K562 (cell line): ENCODE measurements at regions not wholly inside any gene's neighbourhood (a gene's known extent, or its start where the extent isn't known, plus 50 kb on each side); places are given as distances from the start of the nearest gene placed in this dataset.

Source experiments
- EHMT2 ChIP-seq: fragments of 450-650 bp; IDR thresholded peaks from 2 replicates; pipeline ENCODE4 v1.6.1; 2018; ENCODE audit warnings: antibody characterized with exemption
- HDGF ChIP-seq: fragments of 450-650 bp; IDR thresholded peaks from 2 replicates; pipeline ENCODE4 v1.6.1; 2016
- NFXL1 ChIP-seq: fragments of 450-650 bp; formaldehyde crosslinking; IDR thresholded peaks from 2 replicates; pipeline ENCODE4 v1.4.0; 2021; ENCODE audit warnings: mild to moderate bottlenecking
- ZNF592 ChIP-seq: fragments of 450-650 bp; IDR thresholded peaks from 2 replicates; pipeline ENCODE4 v1.6.1; 2017; ENCODE audit warnings: antibody characterized with exemption, mild to moderate bottlenecking
- TF ChIP-seq, protein P1 (sequence below), 2 experiments: fragments of 450-650 bp in 1 of 2; IDR thresholded peaks; 2 replicates each; pipeline ENCODE4 v1.6.1; 2011 to 2017; ENCODE audit warnings: low read depth in 2 of 2, antibody characterized with exemption in 1 of 2, borderline replicate concordance in 1 of 2, low read length in 1 of 2, mild to moderate bottlenecking in 1 of 2, mixed read lengths in 1 of 2; ENCODE audit not compliant: control insufficient read depth in 1 of 2

GRCh38 chr22:47997052-47997590, 1234.7 kb downstream of the TBC1D22A start:
- no peak for TF ChIP-seq ZNF592
- TF ChIP-seq, protein P1, sequence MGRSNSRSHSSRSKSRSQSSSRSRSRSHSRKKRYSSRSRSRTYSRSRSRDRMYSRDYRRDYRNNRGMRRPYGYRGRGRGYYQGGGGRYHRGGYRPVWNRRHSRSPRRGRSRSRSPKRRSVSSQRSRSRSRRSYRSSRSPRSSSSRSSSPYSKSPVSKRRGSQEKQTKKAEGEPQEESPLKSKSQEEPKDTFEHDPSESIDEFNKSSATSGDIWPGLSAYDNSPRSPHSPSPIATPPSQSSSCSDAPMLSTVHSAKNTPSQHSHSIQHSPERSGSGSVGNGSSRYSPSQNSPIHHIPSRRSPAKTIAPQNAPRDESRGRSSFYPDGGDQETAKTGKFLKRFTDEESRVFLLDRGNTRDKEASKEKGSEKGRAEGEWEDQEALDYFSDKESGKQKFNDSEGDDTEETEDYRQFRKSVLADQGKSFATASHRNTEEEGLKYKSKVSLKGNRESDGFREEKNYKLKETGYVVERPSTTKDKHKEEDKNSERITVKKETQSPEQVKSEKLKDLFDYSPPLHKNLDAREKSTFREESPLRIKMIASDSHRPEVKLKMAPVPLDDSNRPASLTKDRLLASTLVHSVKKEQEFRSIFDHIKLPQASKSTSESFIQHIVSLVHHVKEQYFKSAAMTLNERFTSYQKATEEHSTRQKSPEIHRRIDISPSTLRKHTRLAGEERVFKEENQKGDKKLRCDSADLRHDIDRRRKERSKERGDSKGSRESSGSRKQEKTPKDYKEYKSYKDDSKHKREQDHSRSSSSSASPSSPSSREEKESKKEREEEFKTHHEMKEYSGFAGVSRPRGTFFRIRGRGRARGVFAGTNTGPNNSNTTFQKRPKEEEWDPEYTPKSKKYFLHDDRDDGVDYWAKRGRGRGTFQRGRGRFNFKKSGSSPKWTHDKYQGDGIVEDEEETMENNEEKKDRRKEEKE (IDR thresholded peaks at IDR 0.05; ENCODE audit: borderline replicate concordance in 1 of 2, control insufficient read depth in 1 of 2, low read depth in 2 of 2, low read length in 1 of 2), result no peak
- TF ChIP-seq HDGF, result no peak
- no peak for TF ChIP-seq NFXL1 (CRISPR knock-in tag)
- TF ChIP-seq EHMT2, result no peak
